NB4 (cell line): ENCODE measurements at regions not wholly inside any gene's neighbourhood (a gene's known extent, or its start where the extent isn't known, plus 50 kb on each side); places are given as distances from the start of the nearest gene placed in this dataset.

Experiments
- DNase-seq: peaks from one replicate; pipeline ENCODE4 v3.0.0; 2010; ENCODE audit warnings: low read depth
- H3K4me3 ChIP-seq: one replicate; pipeline ENCODE4 v1.5.1; 2011; ENCODE audit warnings: mild to moderate bottlenecking, low read depth, low read length, moderate library complexity
- CTCF ChIP-seq: IDR thresholded peaks from one replicate; pipeline ENCODE4 v1.5.1; 2012; ENCODE audit warnings: low read depth, low read length
- MAX ChIP-seq: IDR thresholded peaks from 2 replicates; pipeline ENCODE4 v1.6.1; 2011; ENCODE audit warnings: low read depth, low read length
- MYC ChIP-seq: IDR thresholded peaks from 2 replicates; pipeline ENCODE4 v1.6.1; 2011; ENCODE audit warnings: low read depth, low read length
- POLR2A ChIP-seq: IDR thresholded peaks from 2 replicates; pipeline ENCODE4 v1.6.1; 2011; ENCODE audit warnings: mild to moderate bottlenecking; ENCODE audit not compliant: insufficient read length; ENCODE audit errors: extremely low read depth

GRCh38 chr2:59366288-59366687, 1125.2 kb upstream of the FANCL start:
- DNase-seq = no peak
- no peak overlapping the region for H3K4me3 ChIP-seq
- TF ChIP-seq MYC = no peak
- TF ChIP-seq POLR2A = no peak
- no peak for TF ChIP-seq MAX
- no peak for TF ChIP-seq CTCF

GRCh38 chr2:59354498-59354897, 1113.4 kb upstream of the FANCL start:
- H3K4me3 ChIP-seq = no peak overlapping the region
- DNase-seq = no peak
- TF ChIP-seq MYC (no peak), MAX (no peak), POLR2A (no peak), CTCF (no peak)

GRCh38 chr2:59353306-59353921, 1112.3 kb upstream of the FANCL start:
- no peak for DNase-seq
- TF ChIP-seq MYC (no peak), POLR2A (no peak), CTCF (no peak), MAX (no peak)
- H3K4me3 ChIP-seq = no peak overlapping the region

GRCh38 chr2:59342166-59342565, 1101.0 kb upstream of the FANCL start:
- TF ChIP-seq MAX (no peak), MYC (no peak), CTCF (no peak), POLR2A (no peak)
- no peak overlapping the region for H3K4me3 ChIP-seq
- no peak for DNase-seq

- TF ChIP-seq MYC (no peak), CTCF (no peak), POLR2A (no peak), MAX (no peak)
Observed at GRCh38 chr2:59339837-59340207, 1098.7 kb upstream of the FANCL start.

More at GRCh38 chr2:59339837-59340207, 1098.7 kb upstream of the FANCL start:
- DNase-seq = no peak
- no peak overlapping the region for H3K4me3 ChIP-seq
